Mucosa of descending colon (tissue), 3 donors: ENCODE measurements at regions not wholly inside any gene's neighbourhood (a gene's known extent, or its start where the extent isn't known, plus 50 kb on each side); places are given as distances from the start of the nearest gene placed in this dataset.

Experiments used
- ATAC-seq: fragments of 200-7000 bp; cut with Tn5 transposase; one replicate; pipeline ENCODE4 v1.9.1; 2020; ENCODE audit warnings: mild to moderate bottlenecking, moderate library complexity
- DNase-seq, 3 donors: peaks; one replicate each; pipeline ENCODE4 v3.0.0-alpha.2; 2020
- H3K36me3 ChIP-seq: fragments of 200-600 bp; one replicate; pipeline ENCODE4 v1.8.0; 2021; ENCODE audit warnings: low read depth, mild to moderate bottlenecking
- H3K4me1 ChIP-seq: fragments of 200-600 bp; one replicate; pipeline ENCODE4 v1.8.0; 2021; ENCODE audit warnings: low read depth, mild to moderate bottlenecking
- H3K4me3 ChIP-seq: fragments of 200-600 bp; one replicate; pipeline ENCODE4 v1.8.0; 2021; ENCODE audit warnings: mild to moderate bottlenecking
- H3K9me3 ChIP-seq: fragments of 200-600 bp; one replicate; pipeline ENCODE4 v1.8.0; 2021; ENCODE audit warnings: mild to moderate bottlenecking
- CTCF ChIP-seq: fragments of 200-600 bp; IDR thresholded peaks from one replicate; pipeline ENCODE4 v1.8.0; 2022; ENCODE audit warnings: antibody characterized with exemption, mild to moderate bottlenecking
- intact Hi-C, 2 donors: fragments of 100-400 bp; cut with DNase I in 1 of 2; cut with micrococcal nuclease in 1 of 2; formaldehyde crosslinking; loops; one replicate each; pipeline versions ENCODE4 v1.11.0 to v1.11.1; 2022; cut with DNase I, micrococcal nuclease
- donor health status: DM: no; HTN: no; CAD: no; lungs with moderate emphysema.
- donor health status: DM: no; HTN: no; CAD: no.
- donor health status: DM: no; HTN: yes; CAD: no.

GRCh38 chr6:113629975-113630737 is 227.0 kb upstream of the MARCKS start:
- H3K9me3 ChIP-seq: no peaks in the 10 kb centered on the region
- H3K4me1 ChIP-seq: peaks cover 29% of the 10 kb centered on the region
- no peak for TF ChIP-seq CTCF
- H3K4me3 ChIP-seq: no peak overlapping the region
- no peak for ATAC-seq
- no peaks in the 10 kb centered on the region for H3K36me3 ChIP-seq
- DNase-seq: no peak
- intact Hi-C loops: no loop called here

GRCh38 chr6:113630738-113631535 is 226.2 kb upstream of the MARCKS start:
- no peak for TF ChIP-seq CTCF
- peak in 1 of 3 donors; percentile 54 for DNase-seq
- H3K4me1 ChIP-seq: peaks cover 29% of the 10 kb centered on the region

GRCh38 chr6:113631666-113632065 is 225.5 kb upstream of the MARCKS start:
- no peak for TF ChIP-seq CTCF
- no peak for ATAC-seq
- H3K4me1 ChIP-seq: peaks cover 29% of the 10 kb centered on the region

More at GRCh38 chr6:113630738-113631535, 226.2 kb upstream of the MARCKS start:
- peak; percentile 67 for ATAC-seq
- no peaks in the 10 kb centered on the region for H3K36me3 ChIP-seq
- no peak overlapping the region for H3K4me3 ChIP-seq
- no peaks in the 10 kb centered on the region for H3K9me3 ChIP-seq
- intact Hi-C loops: no loop called here

GRCh38 chr6:113632220-113632864 is 224.8 kb upstream of the MARCKS start:
- no peaks in the 10 kb centered on the region for H3K36me3 ChIP-seq
- H3K4me1 ChIP-seq: peaks cover 29% of the 10 kb centered on the region
- peak; percentile 72 for ATAC-seq
- intact Hi-C loops: no loop called here
- no peaks in the 10 kb centered on the region for H3K9me3 ChIP-seq
- TF ChIP-seq CTCF: no peak
- DNase-seq: peak in 1 of 3 donors; percentile 39
- H3K4me3 ChIP-seq: no peak overlapping the region

More at GRCh38 chr6:113631666-113632065, 225.5 kb upstream of the MARCKS start:
- no peaks in the 10 kb centered on the region for H3K36me3 ChIP-seq
- H3K4me3 ChIP-seq: no peak overlapping the region
- intact Hi-C loops: no loop called here
- no peaks in the 10 kb centered on the region for H3K9me3 ChIP-seq
- DNase-seq: no peak

- ATAC-seq (no peak), DNase-seq (no peak)
- peaks cover 29% of the 10 kb centered on the region for H3K4me1 ChIP-seq
- no peak for TF ChIP-seq CTCF
- no peaks in the 10 kb centered on the region for H3K9me3 ChIP-seq
- intact Hi-C loops: no loop called here
- no peak overlapping the region for H3K4me3 ChIP-seq
- H3K36me3 ChIP-seq: no peaks in the 10 kb centered on the region
These were observed 223.5 kb upstream of the MARCKS start for GRCh38 chr6:113633638-113634037.
